Left lung (tissue), 4 donors: ENCODE measurements at regions not wholly inside any gene's neighbourhood (a gene's known extent, or its start where the extent isn't known, plus 50 kb on each side); places are given as distances from the start of the nearest gene placed in this dataset.
A peak's percentile ranks its signal among the peaks of the same experiment; 100 is the strongest.

Experiments used
- ATAC-seq: fragments of 200-7000 bp; cut with Tn5 transposase; one replicate; pipeline ENCODE4 v1.9.1; 2020; ENCODE audit warnings: moderate library complexity
- DNase-seq, 4 donors: peaks; one replicate each; pipeline ENCODE4 v3.0.0-alpha.2; 2013 to 2020
- H3K27ac ChIP-seq, 2 donors: fragments of 200-600 bp; sonication (generic) in 1 of 2; one replicate each; pipeline versions ENCODE4 v1.5.0 to v1.8.0; 2020 to 2021
- H3K27me3 ChIP-seq, 2 donors: fragments of 200-600 bp; sonication (generic) in 1 of 2; one replicate each; pipeline versions ENCODE4 v1.5.0 to v1.8.0; 2020 to 2021
- H3K36me3 ChIP-seq, 2 donors: fragments of 200-600 bp; sonication (generic) in 1 of 2; one replicate each; pipeline versions ENCODE4 v1.5.0 to v1.8.0; 2020 to 2021
- H3K4me1 ChIP-seq, 2 donors: fragments of 200-600 bp; one replicate each; pipeline ENCODE4 v1.8.0; 2021
- H3K4me3 ChIP-seq, 2 donors: fragments of 200-600 bp; sonication (generic) in 1 of 2; one replicate each; pipeline versions ENCODE4 v1.5.0 to v1.8.0; 2020 to 2021; ENCODE audit warnings: mild to moderate bottlenecking in 1 of 2
- H3K9me3 ChIP-seq, 2 donors: fragments of 200-600 bp; sonication (generic) in 1 of 2; one replicate each; pipeline versions ENCODE4 v1.5.0 to v1.8.0; 2020 to 2021
- intact Hi-C, 2 donors: fragments of 100-400 bp; cut with DNase I; formaldehyde crosslinking; loops; one replicate each; pipeline versions ENCODE4 v1.11.2 to v1.14.2; 2022
- TF ChIP-seq, protein P1 (sequence below), 2 donors: fragments of 200-600 bp; sonication (generic) in 1 of 2; IDR thresholded peaks; one replicate each; pipeline versions ENCODE4 v1.5.0 to v1.8.0; 2021; ENCODE audit warnings: antibody characterized with exemption in 2 of 2
- donor health status: DM: no; HTN: yes; CAD: no.
- donor health status: DM: no; HTN: no; CAD: no.

GRCh38 chr4:161002386-161002785 is 1161.4 kb downstream of the FSTL5 start:
- no peaks in the 10 kb centered on the region for H3K4me1 ChIP-seq
- no peaks in the 10 kb centered on the region for H3K36me3 ChIP-seq
- no peaks in the 10 kb centered on the region for H3K27me3 ChIP-seq
- peak in 1 of 4 donors; percentile 63 for DNase-seq
- intact Hi-C loops, result no loop called here
- H3K9me3 ChIP-seq, result peaks cover 0 to 7% of the 10 kb centered on the region in 2 donors
- H3K4me3 ChIP-seq, result no peak overlapping the region
- H3K27ac ChIP-seq, result no peak overlapping the region
- TF ChIP-seq, protein P1, sequence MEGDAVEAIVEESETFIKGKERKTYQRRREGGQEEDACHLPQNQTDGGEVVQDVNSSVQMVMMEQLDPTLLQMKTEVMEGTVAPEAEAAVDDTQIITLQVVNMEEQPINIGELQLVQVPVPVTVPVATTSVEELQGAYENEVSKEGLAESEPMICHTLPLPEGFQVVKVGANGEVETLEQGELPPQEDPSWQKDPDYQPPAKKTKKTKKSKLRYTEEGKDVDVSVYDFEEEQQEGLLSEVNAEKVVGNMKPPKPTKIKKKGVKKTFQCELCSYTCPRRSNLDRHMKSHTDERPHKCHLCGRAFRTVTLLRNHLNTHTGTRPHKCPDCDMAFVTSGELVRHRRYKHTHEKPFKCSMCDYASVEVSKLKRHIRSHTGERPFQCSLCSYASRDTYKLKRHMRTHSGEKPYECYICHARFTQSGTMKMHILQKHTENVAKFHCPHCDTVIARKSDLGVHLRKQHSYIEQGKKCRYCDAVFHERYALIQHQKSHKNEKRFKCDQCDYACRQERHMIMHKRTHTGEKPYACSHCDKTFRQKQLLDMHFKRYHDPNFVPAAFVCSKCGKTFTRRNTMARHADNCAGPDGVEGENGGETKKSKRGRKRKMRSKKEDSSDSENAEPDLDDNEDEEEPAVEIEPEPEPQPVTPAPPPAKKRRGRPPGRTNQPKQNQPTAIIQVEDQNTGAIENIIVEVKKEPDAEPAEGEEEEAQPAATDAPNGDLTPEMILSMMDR (IDR thresholded peaks at IDR 0.05), result no peak
- ATAC-seq, result no peak

DNA sequence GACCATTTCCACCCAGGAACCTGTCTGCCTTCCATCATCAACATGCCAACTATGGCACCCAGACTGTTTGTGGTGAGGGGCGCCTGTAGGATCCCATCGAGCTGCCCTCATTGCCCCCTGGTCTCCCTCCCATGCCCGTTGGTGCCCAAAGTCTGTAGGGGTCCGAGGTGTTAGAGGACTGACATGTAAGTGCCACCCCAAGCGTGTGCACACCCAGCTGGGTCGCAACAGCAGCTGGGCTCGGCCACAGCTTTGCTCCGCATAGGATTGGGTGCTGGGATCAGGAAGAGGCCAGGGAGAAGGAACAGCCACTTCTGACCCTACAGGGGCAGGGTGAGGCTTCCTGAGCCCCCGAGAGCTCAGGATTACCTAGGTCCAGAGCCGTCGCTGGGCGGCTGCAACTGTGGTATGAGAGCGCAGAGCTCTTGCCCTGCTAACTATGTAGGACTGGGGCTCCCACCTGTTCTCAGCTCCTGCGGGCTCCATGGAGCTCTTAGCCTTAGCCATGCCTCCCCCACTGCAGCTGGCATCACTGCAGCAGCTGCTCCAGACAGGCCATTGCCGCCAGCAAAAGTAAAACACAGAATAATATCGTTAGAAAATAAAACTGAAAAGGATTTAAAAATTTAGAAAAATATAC is 1160.3 kb downstream of the FSTL5 start:
- intact Hi-C loops, result no loop called here
- TF ChIP-seq, protein P1 (IDR thresholded peaks at IDR 0.05), result no peak
- Histone ChIP-seq H3K27me3 (no peaks in the 10 kb centered on the region), H3K4me1 (no peaks in the 10 kb centered on the region), H3K4me3 (no peak overlapping the region), H3K9me3 (peaks cover 0 to 7% of the 10 kb centered on the region in 2 donors), H3K27ac (no peak overlapping the region), H3K36me3 (no peaks in the 10 kb centered on the region)
- peak in 1 of 4 donors; percentile 49 for DNase-seq
- no peak for ATAC-seq

DNA sequence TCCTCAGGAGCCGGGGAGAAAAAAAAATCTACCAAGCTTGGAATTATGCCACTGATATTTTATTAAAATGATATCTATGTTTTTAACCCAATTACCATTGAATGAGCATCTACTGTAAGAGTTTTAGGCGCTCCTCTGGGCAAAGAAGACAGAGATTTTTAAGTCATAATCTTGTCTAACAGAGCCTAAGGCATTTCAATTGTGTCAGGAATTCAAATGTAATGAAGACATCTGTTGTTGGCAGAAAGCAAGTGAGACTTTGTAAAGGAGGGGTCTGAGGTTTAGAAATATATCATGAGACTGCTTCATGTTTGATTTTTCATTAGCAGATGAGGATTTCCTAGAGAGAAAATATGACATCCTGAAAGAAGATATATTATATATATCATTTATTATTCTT is 1158.1 kb downstream of the FSTL5 start:
- TF ChIP-seq, protein P1 (IDR thresholded peaks at IDR 0.05), result no peak
- no peaks in the 10 kb centered on the region for H3K36me3 ChIP-seq
- DNase-seq, result no peak
- intact Hi-C loops, result no loop called here
- H3K9me3 ChIP-seq, result peaks cover 0 to 7% of the 10 kb centered on the region in 2 donors
- no peak overlapping the region for H3K4me3 ChIP-seq
- H3K27me3 ChIP-seq, result no peaks in the 10 kb centered on the region
- no peaks in the 10 kb centered on the region for H3K4me1 ChIP-seq
- no peak for ATAC-seq
- no peak overlapping the region for H3K27ac ChIP-seq

DNA sequence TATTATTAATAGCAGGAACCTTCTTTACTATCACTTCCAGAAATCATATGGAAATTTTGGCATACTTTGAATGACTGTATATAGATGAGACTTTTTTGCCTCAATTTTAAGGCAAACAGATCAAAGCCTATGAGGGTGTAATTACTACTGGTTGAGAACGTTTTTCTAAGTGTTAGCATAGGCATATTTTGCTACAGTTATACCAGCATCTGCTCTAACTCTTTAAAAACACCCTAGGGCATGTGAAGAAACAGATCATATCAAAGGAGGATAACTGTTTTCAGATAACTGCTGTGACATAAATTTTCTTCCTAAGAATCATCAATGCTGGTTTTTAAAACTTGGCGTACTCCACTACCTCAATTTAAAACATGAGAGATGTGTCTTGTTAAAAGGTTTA is 1155.3 kb downstream of the FSTL5 start:
- no peaks in the 10 kb centered on the region for H3K36me3 ChIP-seq
- H3K27me3 ChIP-seq, result no peaks in the 10 kb centered on the region
- TF ChIP-seq, protein P1 (IDR thresholded peaks at IDR 0.05), result no peak
- intact Hi-C loops, result no loop called here
- no peak for ATAC-seq
- H3K4me1 ChIP-seq, result no peaks in the 10 kb centered on the region
- no peak for DNase-seq
- H3K27ac ChIP-seq, result no peak overlapping the region
- no peaks in the 10 kb centered on the region for H3K9me3 ChIP-seq
- H3K4me3 ChIP-seq, result no peak overlapping the region

DNA sequence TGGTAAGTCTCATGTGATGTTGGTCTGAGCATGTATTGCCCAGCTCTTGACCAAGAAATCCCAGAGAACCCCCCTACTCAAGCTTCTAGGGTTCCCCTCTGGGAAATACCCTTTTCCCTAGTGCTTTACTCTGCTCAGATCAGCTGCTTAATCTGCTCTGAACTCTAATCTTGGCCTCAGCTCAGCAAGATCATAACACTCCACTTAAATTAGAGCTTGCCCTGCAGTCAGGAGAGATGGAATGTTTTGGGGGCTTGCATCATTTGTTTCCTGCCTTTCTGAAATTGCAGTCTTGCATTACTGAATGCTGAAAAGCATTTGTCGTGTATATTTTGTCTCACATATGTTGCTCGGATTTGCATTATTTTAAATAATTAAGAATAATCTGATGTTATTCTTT is 1153.6 kb downstream of the FSTL5 start:
- H3K4me1 ChIP-seq, result no peaks in the 10 kb centered on the region
- no peak overlapping the region for H3K4me3 ChIP-seq
- no peak for DNase-seq
- H3K27me3 ChIP-seq, result no peaks in the 10 kb centered on the region
- no peaks in the 10 kb centered on the region for H3K36me3 ChIP-seq
- TF ChIP-seq, protein P1 (IDR thresholded peaks at IDR 0.05), result no peak
- ATAC-seq, result no peak
- no peak overlapping the region for H3K27ac ChIP-seq
- intact Hi-C loops, result no loop called here
- no peaks in the 10 kb centered on the region for H3K9me3 ChIP-seq
